ENCODE measurements at regions not wholly inside any gene's neighbourhood (a gene's known extent, or its start where the extent isn't known, plus 50 kb on each side); places are given as distances from the start of the nearest gene placed in this dataset.

- TF ChIP-seq, protein P1, sequence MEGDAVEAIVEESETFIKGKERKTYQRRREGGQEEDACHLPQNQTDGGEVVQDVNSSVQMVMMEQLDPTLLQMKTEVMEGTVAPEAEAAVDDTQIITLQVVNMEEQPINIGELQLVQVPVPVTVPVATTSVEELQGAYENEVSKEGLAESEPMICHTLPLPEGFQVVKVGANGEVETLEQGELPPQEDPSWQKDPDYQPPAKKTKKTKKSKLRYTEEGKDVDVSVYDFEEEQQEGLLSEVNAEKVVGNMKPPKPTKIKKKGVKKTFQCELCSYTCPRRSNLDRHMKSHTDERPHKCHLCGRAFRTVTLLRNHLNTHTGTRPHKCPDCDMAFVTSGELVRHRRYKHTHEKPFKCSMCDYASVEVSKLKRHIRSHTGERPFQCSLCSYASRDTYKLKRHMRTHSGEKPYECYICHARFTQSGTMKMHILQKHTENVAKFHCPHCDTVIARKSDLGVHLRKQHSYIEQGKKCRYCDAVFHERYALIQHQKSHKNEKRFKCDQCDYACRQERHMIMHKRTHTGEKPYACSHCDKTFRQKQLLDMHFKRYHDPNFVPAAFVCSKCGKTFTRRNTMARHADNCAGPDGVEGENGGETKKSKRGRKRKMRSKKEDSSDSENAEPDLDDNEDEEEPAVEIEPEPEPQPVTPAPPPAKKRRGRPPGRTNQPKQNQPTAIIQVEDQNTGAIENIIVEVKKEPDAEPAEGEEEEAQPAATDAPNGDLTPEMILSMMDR (IDR thresholded peaks at IDR 0.05; ENCODE audit: low read depth, low read length) = no peak
- TF ChIP-seq EZH2phosphoT487 (IDR thresholded peaks at IDR 0.05; ENCODE audit: low read depth) = no peak
Measured at GRCh38 chr7:25636168-25636567, 407.9 kb upstream of the NPVF start.

All from OCI-LY3 (cell line).